HFFc6 (cell line): ENCODE measurements at regions not wholly inside any gene's neighbourhood (a gene's known extent, or its start where the extent isn't known, plus 50 kb on each side); places are given as distances from the start of the nearest gene placed in this dataset.

ENCODE experiments used
- DNase-seq: peaks from one replicate; pipeline ENCODE4 v3.0.0-alpha.2; 2018
- H3K27ac Mint-ChIP-seq: 2 replicates; pipeline ENCODE4 v1.8.0; 2020; ENCODE audit warnings: mild to moderate bottlenecking, mixed read lengths
- H3K27me3 Mint-ChIP-seq: 2 replicates; pipeline ENCODE4 v1.8.0; 2021; ENCODE audit warnings: mild to moderate bottlenecking, moderate library complexity, mixed read lengths; ENCODE audit not compliant: insufficient read depth
- H3K36me3 Mint-ChIP-seq: 2 replicates; pipeline ENCODE4 v1.8.0; 2021; ENCODE audit warnings: low read depth, mixed read lengths
- H3K4me1 Mint-ChIP-seq: 2 replicates; pipeline ENCODE4 v1.8.0; 2020; ENCODE audit warnings: low read depth, mixed read lengths
- H3K4me3 Mint-ChIP-seq: 2 replicates; pipeline ENCODE4 v1.8.0; 2020; ENCODE audit warnings: mild to moderate bottlenecking, moderate library complexity, mixed read lengths
- H3K9me3 Mint-ChIP-seq: 2 replicates; pipeline ENCODE4 v1.8.0; 2020; ENCODE audit warnings: mild to moderate bottlenecking, mixed read lengths
- TF ChIP-seq, protein P1 (sequence below): fragments of 200-600 bp; sonication (generic); IDR thresholded peaks from 2 replicates; pipeline ENCODE4 v1.5.0; 2021; ENCODE audit warnings: antibody characterized with exemption, mild to moderate bottlenecking

DNA sequence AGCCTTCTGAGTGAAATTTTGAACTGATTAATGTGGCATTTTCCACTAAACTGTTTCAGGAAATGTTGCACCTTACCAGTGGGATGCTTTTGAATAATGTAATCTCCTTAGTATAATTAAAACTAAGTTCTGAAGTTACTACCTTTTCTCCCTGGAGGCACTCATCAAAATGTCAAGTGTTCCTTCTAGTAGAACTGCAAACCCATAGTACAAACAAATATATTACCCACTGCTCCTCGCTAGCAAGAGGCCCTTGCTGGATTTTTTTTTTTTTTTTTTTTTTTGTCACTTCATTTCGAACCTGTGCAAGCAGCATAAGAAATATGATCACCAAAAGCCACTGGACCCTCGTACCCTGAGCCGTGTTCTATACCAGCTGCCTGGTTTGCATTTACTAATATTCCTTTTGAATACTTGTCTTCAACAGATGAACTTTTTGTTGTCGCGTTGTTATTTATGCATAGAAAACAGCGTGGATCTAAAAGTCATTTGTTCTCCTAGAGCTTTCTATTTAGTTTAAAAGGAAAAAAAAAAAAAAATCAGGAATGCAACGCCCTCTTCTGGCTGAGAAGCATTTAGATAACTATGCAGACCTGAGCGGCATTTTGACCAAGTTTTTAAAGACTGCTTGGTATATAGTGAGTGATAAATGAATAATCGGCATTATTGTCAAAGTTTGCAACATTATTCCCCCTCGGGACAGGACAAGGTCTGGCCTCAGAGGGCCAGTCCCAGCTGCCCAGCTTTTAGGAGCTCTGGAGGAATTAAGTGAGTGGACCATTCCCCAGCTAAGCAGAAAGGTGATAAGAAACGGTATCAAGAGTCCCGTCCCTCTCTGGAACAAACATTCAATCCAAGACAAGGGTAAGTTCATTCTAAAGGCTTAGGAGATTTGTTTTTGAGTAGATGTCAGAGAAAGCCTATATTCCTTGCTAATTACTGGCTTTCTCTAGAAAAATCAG, 162.5 kb upstream of the KIF2A start:
- H3K27me3 Mint-ChIP-seq, result peaks cover 4% of the 10 kb centered on the region
- DNase-seq, result peak; percentile 1
- H3K27ac Mint-ChIP-seq, result no peak overlapping the region
- H3K9me3 Mint-ChIP-seq, result no peaks in the 10 kb centered on the region
- no peaks in the 10 kb centered on the region for H3K36me3 Mint-ChIP-seq
- 0 out of 2 replicates have a peak, but pooled peaks cover 4% of the 10 kb centered on the region for H3K4me1 Mint-ChIP-seq
- H3K4me3 Mint-ChIP-seq, result peak overlapping the region; percentile 50
- TF ChIP-seq, protein P1, sequence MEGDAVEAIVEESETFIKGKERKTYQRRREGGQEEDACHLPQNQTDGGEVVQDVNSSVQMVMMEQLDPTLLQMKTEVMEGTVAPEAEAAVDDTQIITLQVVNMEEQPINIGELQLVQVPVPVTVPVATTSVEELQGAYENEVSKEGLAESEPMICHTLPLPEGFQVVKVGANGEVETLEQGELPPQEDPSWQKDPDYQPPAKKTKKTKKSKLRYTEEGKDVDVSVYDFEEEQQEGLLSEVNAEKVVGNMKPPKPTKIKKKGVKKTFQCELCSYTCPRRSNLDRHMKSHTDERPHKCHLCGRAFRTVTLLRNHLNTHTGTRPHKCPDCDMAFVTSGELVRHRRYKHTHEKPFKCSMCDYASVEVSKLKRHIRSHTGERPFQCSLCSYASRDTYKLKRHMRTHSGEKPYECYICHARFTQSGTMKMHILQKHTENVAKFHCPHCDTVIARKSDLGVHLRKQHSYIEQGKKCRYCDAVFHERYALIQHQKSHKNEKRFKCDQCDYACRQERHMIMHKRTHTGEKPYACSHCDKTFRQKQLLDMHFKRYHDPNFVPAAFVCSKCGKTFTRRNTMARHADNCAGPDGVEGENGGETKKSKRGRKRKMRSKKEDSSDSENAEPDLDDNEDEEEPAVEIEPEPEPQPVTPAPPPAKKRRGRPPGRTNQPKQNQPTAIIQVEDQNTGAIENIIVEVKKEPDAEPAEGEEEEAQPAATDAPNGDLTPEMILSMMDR, result peak; percentile 82

DNA sequence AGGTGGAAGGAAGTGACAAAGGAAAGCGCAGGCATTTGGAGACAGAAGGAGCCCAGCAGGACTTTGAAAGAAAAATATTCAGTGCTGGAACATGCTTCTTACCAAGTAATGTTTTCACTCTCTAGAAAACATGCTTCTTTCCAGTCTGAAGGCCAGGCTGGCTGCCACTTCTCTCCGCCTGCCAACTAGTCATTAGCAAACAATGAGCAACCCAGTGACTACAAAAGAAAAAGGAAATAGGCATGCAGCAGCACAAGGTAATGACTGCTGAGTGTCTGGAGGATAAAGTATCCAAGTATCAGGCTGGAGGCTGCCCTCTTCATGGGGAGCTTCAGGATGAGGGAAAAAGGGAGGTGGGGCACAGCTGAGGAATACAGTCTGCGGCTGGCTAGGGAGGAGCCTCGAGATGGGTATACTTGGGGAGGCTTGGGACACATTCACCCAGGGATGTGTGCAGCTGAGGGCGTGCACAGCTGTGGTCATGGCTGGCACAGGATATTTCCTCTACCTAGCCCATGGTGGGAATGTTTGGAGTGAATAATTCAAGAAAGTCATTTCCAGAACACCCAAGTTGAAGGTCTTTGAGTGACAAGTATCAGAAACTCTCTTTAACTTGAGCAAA, 161.5 kb upstream of the KIF2A start:
- Mint-ChIP-seq H3K9me3 (no peaks in the 10 kb centered on the region), H3K36me3 (no peaks in the 10 kb centered on the region), H3K4me1 (0 out of 2 replicates have a peak, but pooled peaks cover 4% of the 10 kb centered on the region), H3K27me3 (peaks cover 4% of the 10 kb centered on the region), H3K27ac (no peak overlapping the region), H3K4me3 (no peak overlapping the region)
- TF ChIP-seq, protein P1, result no peak
- DNase-seq, result peak; percentile 2

DNA sequence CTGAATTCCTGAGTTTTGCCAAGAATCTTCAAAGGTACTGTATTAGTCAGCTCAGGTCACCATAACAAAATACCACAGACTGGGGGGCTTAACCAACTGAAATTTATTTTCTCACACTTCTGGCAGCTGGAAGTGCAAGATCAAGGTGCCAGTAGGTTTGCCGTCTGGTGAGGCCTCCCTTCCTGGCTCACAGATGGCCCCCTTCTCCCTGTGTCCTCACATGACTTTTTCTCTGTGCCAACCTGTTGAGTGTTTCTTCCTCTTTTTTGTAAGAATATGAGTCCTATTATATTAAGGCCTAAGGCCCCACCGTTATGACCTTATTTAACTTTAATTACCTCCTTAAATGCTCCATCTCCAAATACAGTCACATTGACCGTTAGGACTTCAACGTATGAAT, 156.1 kb upstream of the KIF2A start:
- TF ChIP-seq, protein P1, result no peak
- DNase-seq, result no peak
- no peak overlapping the region for H3K27ac Mint-ChIP-seq
- H3K27me3 Mint-ChIP-seq, result no peaks in the 10 kb centered on the region
- H3K36me3 Mint-ChIP-seq, result no peaks in the 10 kb centered on the region
- peaks cover 5% of the 10 kb centered on the region; the same call in 1 of the 2 replicates for H3K9me3 Mint-ChIP-seq
- no peaks in the 10 kb centered on the region for H3K4me1 Mint-ChIP-seq
- no peak overlapping the region for H3K4me3 Mint-ChIP-seq

DNA sequence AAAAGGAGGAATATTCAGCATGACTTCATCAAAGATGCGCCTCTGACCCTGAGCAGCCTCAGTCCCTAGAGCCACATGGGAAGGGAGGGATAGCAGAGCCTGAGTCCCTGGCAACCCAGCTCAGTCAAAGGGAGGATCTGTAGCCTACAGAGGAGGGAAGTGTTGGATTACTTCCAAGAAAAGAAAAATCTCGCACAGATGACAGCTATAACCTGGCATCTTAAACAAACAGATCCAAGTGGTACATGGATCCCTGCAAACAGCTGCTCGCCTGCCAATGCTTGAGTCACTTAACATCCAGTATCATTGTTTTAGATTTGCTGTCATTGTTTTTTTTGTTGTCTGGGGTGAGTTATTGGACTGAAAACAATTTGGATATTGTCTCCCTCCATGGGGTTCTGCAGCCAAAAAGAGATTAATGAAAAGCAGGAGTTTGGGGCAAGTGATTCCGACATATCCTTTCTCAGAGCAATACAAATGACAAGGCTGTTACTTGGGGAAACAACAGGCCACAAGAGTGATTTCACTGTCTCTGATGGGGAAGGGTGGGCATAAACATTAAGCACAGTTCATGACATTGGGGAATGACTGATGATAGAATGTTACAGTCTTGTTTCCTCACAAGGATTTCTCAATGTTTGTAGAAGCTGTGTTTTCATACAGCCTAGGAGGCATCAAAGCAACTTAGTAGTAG, 153.5 kb upstream of the KIF2A start:
- peaks cover 5% of the 10 kb centered on the region; the same call in 1 of the 2 replicates for H3K9me3 Mint-ChIP-seq

DNA sequence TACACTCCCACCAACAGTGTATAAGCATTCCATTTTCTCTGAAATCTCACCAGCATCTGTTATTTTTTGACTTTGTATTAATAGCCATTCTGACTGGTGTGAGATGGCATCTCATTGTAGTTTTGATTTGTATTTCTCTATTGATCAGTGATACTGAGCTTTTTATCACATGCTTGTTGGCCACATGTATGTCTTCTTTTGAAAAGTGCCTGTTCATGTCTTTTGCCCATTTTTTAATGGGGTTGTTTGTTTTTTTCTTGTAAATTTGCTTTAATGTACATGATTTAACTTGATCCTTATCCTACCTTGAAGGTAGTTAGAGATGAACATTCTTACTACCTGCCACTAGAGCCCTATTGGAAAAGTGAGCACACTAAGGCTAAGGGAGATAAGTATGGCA, 151.2 kb upstream of the KIF2A start:
- no peak for DNase-seq
- Mint-ChIP-seq H3K4me1 (no peaks in the 10 kb centered on the region), H3K9me3 (peaks cover 9% of the 10 kb centered on the region), H3K27ac (no peak overlapping the region), H3K36me3 (no peaks in the 10 kb centered on the region), H3K4me3 (no peak overlapping the region), H3K27me3 (no peaks in the 10 kb centered on the region)
- TF ChIP-seq, protein P1, result no peak

More for the DNA sequence above, 153.5 kb upstream of the KIF2A start:
- H3K27ac Mint-ChIP-seq, result no peak overlapping the region
- no peak overlapping the region for H3K4me3 Mint-ChIP-seq
- TF ChIP-seq, protein P1, result no peak
- no peaks in the 10 kb centered on the region for H3K36me3 Mint-ChIP-seq
- H3K27me3 Mint-ChIP-seq, result no peaks in the 10 kb centered on the region
- no peaks in the 10 kb centered on the region for H3K4me1 Mint-ChIP-seq
- no peak for DNase-seq
